ENCODE measurements at regions not wholly inside any gene's neighbourhood (a gene's known extent, or its start where the extent isn't known, plus 50 kb on each side); places are given as distances from the start of the nearest gene placed in this dataset.

DNA sequence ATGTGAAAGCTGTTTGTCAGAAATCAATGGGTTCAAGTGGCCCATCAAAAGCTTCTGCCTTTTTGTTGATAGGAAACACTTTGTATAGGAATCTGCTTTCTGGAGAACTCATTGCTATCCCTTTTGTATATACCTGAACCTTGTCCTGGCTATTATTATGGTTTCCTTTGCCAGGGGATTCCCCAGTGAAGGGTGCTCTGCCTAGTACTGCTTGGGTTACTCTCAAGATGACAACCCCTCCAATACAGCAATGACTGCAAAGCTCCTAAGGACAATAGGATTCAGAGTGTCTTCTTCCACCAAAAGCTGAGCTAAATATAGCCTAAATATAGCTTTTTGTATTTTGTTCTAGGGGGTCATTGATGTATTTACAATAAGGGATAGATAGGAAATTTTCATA lies 54.0 kb upstream of the PTPRK start:
- ATAC-seq = no peak
- no peak for DNase-seq (ENCODE audit: extremely low read depth in 1 of 4, low spot score in 3 of 4)
- Histone ChIP-seq H3K36me3 (ENCODE audit: control insufficient read depth, insufficient read depth, low read length) (no peaks in the 10 kb centered on the region), H4K20me1 (replicated peaks; ENCODE audit: control insufficient read depth, insufficient read depth, low read length) (no peaks in the 10 kb centered on the region), H3K9me1 (ENCODE audit: control insufficient read depth, insufficient read depth, low read length) (no peaks in the 10 kb centered on the region), H3K4me3 (no peak overlapping the region), H3K27me3 (ENCODE audit: control insufficient read depth in 2 of 2, insufficient read depth in 2 of 2, low read length in 2 of 2) (no peaks in the 10 kb centered on the region), H3K4me1 (replicated peaks in 1 of 2; ENCODE audit: control insufficient read depth in 2 of 2, insufficient read depth in 2 of 2, low read length in 2 of 2) (no peaks in the 10 kb centered on the region), H3K27ac (ENCODE audit: extremely low read depth, low read depth, low read length) (no peak overlapping the region), H3K9ac (ENCODE audit: insufficient read depth in 1 of 2, low read depth in 2 of 2, low read length in 2 of 2) (no peak overlapping the region), H2AFZ (ENCODE audit: low read depth, low read length) (no peak overlapping the region), H3K9me3 (replicated peaks; ENCODE audit: control insufficient read depth, insufficient read depth, low read depth, low read length) (no peaks in the 10 kb centered on the region; the same call in 1 of the 2 replicates), H3K4me2 (ENCODE audit: insufficient read depth, low read length) (no peak overlapping the region), H3K79me2 (ENCODE audit: control insufficient read depth, insufficient read depth, low read length) (no peaks in the 10 kb centered on the region)
- in situ Hi-C loops (cut with MboI) = no loop called here
- intact Hi-C loops (cut with micrococcal nuclease) = no loop called here
- FAIRE-seq = no peak
- CTCF ChIA-PET (ENCODE audit: low intra/inter-chr PET ratio) = no interaction called here
- POLR2A ChIA-PET = no interaction called here
- no TSS peak for BruUV-seq (replicated peaks)
- TF ChIP-seq JUNB (CRISPR knock-in tag; conservative IDR thresholded peaks at IDR 0.05) (no peak), CBFA2T3 (IDR thresholded peaks at IDR 0.05) (no peak), PCBP1 (IDR thresholded peaks at IDR 0.05; ENCODE audit: low read depth, low read length, poor library complexity, severe bottlenecking) (no peak), ZNF41 (CRISPR knock-in tag; conservative IDR thresholded peaks at IDR 0.05) (no peak), HCFC1 (IDR thresholded peaks at IDR 0.05; ENCODE audit: low read depth, low read length) (no peak), ZNF133 (CRISPR knock-in tag; IDR thresholded peaks at IDR 0.05) (no peak)
- TF ChIP-seq, protein P1, sequence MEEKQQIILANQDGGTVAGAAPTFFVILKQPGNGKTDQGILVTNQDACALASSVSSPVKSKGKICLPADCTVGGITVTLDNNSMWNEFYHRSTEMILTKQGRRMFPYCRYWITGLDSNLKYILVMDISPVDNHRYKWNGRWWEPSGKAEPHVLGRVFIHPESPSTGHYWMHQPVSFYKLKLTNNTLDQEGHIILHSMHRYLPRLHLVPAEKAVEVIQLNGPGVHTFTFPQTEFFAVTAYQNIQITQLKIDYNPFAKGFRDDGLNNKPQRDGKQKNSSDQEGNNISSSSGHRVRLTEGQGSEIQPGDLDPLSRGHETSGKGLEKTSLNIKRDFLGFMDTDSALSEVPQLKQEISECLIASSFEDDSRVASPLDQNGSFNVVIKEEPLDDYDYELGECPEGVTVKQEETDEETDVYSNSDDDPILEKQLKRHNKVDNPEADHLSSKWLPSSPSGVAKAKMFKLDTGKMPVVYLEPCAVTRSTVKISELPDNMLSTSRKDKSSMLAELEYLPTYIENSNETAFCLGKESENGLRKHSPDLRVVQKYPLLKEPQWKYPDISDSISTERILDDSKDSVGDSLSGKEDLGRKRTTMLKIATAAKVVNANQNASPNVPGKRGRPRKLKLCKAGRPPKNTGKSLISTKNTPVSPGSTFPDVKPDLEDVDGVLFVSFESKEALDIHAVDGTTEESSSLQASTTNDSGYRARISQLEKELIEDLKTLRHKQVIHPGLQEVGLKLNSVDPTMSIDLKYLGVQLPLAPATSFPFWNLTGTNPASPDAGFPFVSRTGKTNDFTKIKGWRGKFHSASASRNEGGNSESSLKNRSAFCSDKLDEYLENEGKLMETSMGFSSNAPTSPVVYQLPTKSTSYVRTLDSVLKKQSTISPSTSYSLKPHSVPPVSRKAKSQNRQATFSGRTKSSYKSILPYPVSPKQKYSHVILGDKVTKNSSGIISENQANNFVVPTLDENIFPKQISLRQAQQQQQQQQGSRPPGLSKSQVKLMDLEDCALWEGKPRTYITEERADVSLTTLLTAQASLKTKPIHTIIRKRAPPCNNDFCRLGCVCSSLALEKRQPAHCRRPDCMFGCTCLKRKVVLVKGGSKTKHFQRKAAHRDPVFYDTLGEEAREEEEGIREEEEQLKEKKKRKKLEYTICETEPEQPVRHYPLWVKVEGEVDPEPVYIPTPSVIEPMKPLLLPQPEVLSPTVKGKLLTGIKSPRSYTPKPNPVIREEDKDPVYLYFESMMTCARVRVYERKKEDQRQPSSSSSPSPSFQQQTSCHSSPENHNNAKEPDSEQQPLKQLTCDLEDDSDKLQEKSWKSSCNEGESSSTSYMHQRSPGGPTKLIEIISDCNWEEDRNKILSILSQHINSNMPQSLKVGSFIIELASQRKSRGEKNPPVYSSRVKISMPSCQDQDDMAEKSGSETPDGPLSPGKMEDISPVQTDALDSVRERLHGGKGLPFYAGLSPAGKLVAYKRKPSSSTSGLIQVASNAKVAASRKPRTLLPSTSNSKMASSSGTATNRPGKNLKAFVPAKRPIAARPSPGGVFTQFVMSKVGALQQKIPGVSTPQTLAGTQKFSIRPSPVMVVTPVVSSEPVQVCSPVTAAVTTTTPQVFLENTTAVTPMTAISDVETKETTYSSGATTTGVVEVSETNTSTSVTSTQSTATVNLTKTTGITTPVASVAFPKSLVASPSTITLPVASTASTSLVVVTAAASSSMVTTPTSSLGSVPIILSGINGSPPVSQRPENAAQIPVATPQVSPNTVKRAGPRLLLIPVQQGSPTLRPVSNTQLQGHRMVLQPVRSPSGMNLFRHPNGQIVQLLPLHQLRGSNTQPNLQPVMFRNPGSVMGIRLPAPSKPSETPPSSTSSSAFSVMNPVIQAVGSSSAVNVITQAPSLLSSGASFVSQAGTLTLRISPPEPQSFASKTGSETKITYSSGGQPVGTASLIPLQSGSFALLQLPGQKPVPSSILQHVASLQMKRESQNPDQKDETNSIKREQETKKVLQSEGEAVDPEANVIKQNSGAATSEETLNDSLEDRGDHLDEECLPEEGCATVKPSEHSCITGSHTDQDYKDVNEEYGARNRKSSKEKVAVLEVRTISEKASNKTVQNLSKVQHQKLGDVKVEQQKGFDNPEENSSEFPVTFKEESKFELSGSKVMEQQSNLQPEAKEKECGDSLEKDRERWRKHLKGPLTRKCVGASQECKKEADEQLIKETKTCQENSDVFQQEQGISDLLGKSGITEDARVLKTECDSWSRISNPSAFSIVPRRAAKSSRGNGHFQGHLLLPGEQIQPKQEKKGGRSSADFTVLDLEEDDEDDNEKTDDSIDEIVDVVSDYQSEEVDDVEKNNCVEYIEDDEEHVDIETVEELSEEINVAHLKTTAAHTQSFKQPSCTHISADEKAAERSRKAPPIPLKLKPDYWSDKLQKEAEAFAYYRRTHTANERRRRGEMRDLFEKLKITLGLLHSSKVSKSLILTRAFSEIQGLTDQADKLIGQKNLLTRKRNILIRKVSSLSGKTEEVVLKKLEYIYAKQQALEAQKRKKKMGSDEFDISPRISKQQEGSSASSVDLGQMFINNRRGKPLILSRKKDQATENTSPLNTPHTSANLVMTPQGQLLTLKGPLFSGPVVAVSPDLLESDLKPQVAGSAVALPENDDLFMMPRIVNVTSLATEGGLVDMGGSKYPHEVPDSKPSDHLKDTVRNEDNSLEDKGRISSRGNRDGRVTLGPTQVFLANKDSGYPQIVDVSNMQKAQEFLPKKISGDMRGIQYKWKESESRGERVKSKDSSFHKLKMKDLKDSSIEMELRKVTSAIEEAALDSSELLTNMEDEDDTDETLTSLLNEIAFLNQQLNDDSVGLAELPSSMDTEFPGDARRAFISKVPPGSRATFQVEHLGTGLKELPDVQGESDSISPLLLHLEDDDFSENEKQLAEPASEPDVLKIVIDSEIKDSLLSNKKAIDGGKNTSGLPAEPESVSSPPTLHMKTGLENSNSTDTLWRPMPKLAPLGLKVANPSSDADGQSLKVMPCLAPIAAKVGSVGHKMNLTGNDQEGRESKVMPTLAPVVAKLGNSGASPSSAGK (IDR thresholded peaks at IDR 0.05) = no peak
- TF ChIP-seq, protein P2, sequence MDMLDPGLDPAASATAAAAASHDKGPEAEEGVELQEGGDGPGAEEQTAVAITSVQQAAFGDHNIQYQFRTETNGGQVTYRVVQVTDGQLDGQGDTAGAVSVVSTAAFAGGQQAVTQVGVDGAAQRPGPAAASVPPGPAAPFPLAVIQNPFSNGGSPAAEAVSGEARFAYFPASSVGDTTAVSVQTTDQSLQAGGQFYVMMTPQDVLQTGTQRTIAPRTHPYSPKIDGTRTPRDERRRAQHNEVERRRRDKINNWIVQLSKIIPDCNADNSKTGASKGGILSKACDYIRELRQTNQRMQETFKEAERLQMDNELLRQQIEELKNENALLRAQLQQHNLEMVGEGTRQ (CRISPR knock-in tag; IDR thresholded peaks at IDR 0.05) = no peak
